Left lung (tissue), 4 donors: ENCODE measurements at regions not wholly inside any gene's neighbourhood (a gene's known extent, or its start where the extent isn't known, plus 50 kb on each side); places are given as distances from the start of the nearest gene placed in this dataset.

Experiments used
- ATAC-seq: fragments of 200-7000 bp; cut with Tn5 transposase; one replicate; pipeline ENCODE4 v1.9.1; 2020; ENCODE audit warnings: moderate library complexity
- DNase-seq, 4 donors: peaks; one replicate each; pipeline ENCODE4 v3.0.0-alpha.2; 2013 to 2020
- H3K27ac ChIP-seq, 2 donors: fragments of 200-600 bp; sonication (generic) in 1 of 2; one replicate each; pipeline versions ENCODE4 v1.5.0 to v1.8.0; 2020 to 2021
- H3K27me3 ChIP-seq, 2 donors: fragments of 200-600 bp; sonication (generic) in 1 of 2; one replicate each; pipeline versions ENCODE4 v1.5.0 to v1.8.0; 2020 to 2021
- H3K36me3 ChIP-seq, 2 donors: fragments of 200-600 bp; sonication (generic) in 1 of 2; one replicate each; pipeline versions ENCODE4 v1.5.0 to v1.8.0; 2020 to 2021
- H3K4me1 ChIP-seq, 2 donors: fragments of 200-600 bp; one replicate each; pipeline ENCODE4 v1.8.0; 2021
- H3K4me3 ChIP-seq, 2 donors: fragments of 200-600 bp; sonication (generic) in 1 of 2; one replicate each; pipeline versions ENCODE4 v1.5.0 to v1.8.0; 2020 to 2021; ENCODE audit warnings: mild to moderate bottlenecking in 1 of 2
- H3K9me3 ChIP-seq, 2 donors: fragments of 200-600 bp; sonication (generic) in 1 of 2; one replicate each; pipeline versions ENCODE4 v1.5.0 to v1.8.0; 2020 to 2021
- CTCF ChIP-seq, 2 donors: fragments of 200-600 bp; sonication (generic) in 1 of 2; IDR thresholded peaks; one replicate each; pipeline versions ENCODE4 v1.5.0 to v1.8.0; 2021; ENCODE audit warnings: antibody characterized with exemption in 2 of 2
- intact Hi-C, 2 donors: fragments of 100-400 bp; cut with DNase I; formaldehyde crosslinking; loops; one replicate each; pipeline versions ENCODE4 v1.11.2 to v1.14.2; 2022
- donor health status: DM: no; HTN: yes; CAD: no.
- donor health status: DM: no; HTN: no; CAD: no.

DNA sequence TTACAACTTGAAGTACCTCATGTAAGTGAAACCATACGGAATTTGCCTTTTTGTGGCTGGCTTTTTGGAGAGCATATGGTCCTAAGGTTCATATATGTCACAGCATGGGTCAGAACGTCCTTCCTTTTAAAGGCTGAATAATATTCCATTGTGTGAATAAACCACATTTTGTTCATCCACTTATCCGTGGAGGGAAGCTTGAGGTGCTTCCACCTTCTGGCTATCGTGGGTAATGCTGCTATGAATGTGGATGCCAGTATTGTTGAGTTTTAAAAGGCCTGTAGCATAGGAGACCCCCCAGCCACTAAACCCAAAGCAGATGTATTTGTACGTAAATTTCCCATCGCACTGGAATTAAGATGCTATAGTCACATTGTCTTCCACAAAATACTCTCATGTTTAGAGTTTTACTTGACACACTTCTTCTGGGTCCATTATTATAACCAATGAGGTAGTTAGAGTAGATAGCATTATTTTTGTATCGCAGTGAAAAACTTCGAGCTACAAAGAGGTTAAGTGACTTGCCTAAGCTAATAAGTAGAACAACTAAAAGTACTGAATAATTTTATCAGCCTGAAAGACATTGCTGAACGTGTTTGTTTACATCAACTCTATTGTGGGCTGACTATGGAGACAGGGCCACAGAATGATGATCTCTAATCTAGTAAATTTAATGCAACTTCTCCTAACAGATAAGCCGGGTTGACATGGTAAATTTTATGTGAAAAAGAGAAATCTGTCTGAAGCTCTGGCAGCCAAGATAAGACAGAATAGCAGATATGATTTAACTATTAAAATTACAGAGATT, 183.0 kb upstream of the CTBP2 start:
- H3K9me3 ChIP-seq, result no peaks in the 10 kb centered on the region
- H3K27me3 ChIP-seq, result no peaks in the 10 kb centered on the region
- intact Hi-C loops, result no loop called here
- H3K4me1 ChIP-seq, result no peaks in the 10 kb centered on the region
- peak; percentile 50 for ATAC-seq
- TF ChIP-seq CTCF (IDR thresholded peaks at IDR 0.05), result peak; percentile 38 to 42
- no peak overlapping the region for H3K4me3 ChIP-seq
- H3K36me3 ChIP-seq, result no peaks in the 10 kb centered on the region
- DNase-seq, result peak in 1 of 4 donors; percentile 16
- H3K27ac ChIP-seq, result no peak overlapping the region

DNA sequence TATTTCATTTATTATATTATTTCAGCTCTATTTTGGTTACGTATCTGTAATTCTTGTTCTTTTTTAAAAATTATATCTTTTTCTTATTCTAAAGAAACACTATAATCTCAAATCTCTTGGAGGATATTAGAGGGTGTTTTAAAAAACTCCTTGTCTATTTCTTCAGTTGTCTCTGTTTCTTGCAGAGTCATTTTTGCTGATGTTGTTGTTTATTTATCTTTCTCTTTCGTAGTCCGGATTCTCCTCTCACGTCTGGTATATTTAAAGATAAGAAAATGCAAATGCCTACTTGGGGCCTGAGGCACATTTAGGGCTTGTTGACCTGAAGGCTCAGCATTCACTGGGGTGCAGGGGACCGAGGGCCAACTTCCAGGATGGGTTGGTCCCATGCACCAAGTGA, 181.2 kb upstream of the CTBP2 start:
- no peaks in the 10 kb centered on the region for H3K36me3 ChIP-seq
- H3K27ac ChIP-seq, result no peak overlapping the region
- H3K4me3 ChIP-seq, result no peak overlapping the region
- no peaks in the 10 kb centered on the region for H3K4me1 ChIP-seq
- DNase-seq (no peak), ATAC-seq (no peak)
- no peaks in the 10 kb centered on the region for H3K27me3 ChIP-seq
- intact Hi-C loops, result no loop called here
- TF ChIP-seq CTCF (IDR thresholded peaks at IDR 0.05), result no peak
- H3K9me3 ChIP-seq, result no peaks in the 10 kb centered on the region

- intact Hi-C loops, result no loop called here
- DNase-seq, result no peak
Observed at GRCh38 chr10:125340903-125341302, 180.5 kb upstream of the CTBP2 start.

DNA sequence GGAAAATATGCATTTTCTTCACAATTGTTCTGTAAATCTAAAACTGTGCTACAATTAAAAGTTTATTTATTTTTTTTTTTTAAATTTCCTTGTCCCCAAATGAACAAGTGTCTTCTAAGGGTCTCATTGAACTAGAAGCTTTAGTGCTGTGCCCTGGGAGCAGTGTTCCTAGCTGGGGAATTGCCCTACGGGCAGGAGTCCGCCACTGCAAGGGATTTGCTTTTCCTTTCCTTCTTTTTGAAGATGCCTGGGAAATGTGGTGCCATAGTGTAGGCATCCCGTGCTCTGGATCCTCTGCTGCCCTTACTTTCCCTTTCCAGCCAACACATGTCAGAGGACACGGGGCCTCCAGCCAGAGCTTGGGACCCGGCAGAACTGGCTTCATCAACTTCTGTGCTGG, 177.1 kb upstream of the CTBP2 start:
- intact Hi-C loops, result no loop called here
- no peak overlapping the region for H3K4me3 ChIP-seq
- H3K27ac ChIP-seq, result no peak overlapping the region
- H3K4me1 ChIP-seq, result no peaks in the 10 kb centered on the region
- no peak for TF ChIP-seq CTCF (IDR thresholded peaks at IDR 0.05)
- DNase-seq (no peak), ATAC-seq (no peak)
- H3K36me3 ChIP-seq, result no peaks in the 10 kb centered on the region
- no peaks in the 10 kb centered on the region for H3K27me3 ChIP-seq
- H3K9me3 ChIP-seq, result no peaks in the 10 kb centered on the region

More at GRCh38 chr10:125340903-125341302, 180.5 kb upstream of the CTBP2 start:
- no peak for ATAC-seq
- H3K4me3 ChIP-seq, result no peak overlapping the region
- no peaks in the 10 kb centered on the region for H3K36me3 ChIP-seq
- H3K9me3 ChIP-seq, result no peaks in the 10 kb centered on the region
- H3K27me3 ChIP-seq, result no peaks in the 10 kb centered on the region
- H3K4me1 ChIP-seq, result no peaks in the 10 kb centered on the region
- no peak for TF ChIP-seq CTCF (IDR thresholded peaks at IDR 0.05)
- no peak overlapping the region for H3K27ac ChIP-seq

DNA sequence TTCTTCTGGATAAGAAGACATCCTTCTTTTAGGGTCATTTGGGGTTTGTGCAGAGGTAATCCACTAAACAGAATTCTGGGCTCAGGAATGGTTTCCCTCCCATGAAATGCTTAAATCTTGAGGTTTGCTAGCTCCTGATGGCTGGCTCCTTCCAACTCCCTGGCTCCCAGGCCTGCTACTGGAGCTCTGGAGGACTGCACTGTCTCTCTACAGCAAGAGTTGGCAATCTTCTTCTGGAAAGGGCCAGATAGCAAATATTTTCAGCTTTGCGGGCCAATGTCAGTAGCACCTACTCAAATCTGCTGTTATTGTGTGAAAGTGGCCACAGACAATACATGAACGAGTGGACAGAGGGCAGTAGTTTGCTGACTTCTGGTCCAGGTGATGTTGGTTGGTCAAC, 174.2 kb upstream of the CTBP2 start:
- Histone ChIP-seq H3K4me3 (no peak overlapping the region), H3K27ac (no peak overlapping the region), H3K27me3 (no peaks in the 10 kb centered on the region), H3K36me3 (no peaks in the 10 kb centered on the region), H3K4me1 (no peaks in the 10 kb centered on the region), H3K9me3 (no peaks in the 10 kb centered on the region)
- intact Hi-C loops, result no loop called here
- no peak for TF ChIP-seq CTCF (IDR thresholded peaks at IDR 0.05)
- DNase-seq, result no peak
- no peak for ATAC-seq
